ENCODE measurements at regions not wholly inside any gene's neighbourhood (a gene's known extent, or its start where the extent isn't known, plus 50 kb on each side); places are given as distances from the start of the nearest gene placed in this dataset.

GRCh38 chr5:120841830-120842229 lies 377.7 kb downstream of the PRR16 start (continued):
- no peak for TF ChIP-seq ZNF362 (tag by site-specific recombination; IDR thresholded peaks at IDR 0.05)
- no peak for TF ChIP-seq ZNF416 (tag by site-specific recombination; IDR thresholded peaks at IDR 0.05)
- TF ChIP-seq ZBTB21 (tag by site-specific recombination; IDR thresholded peaks at IDR 0.05): no peak
- no peak for TF ChIP-seq TSHZ1 (tag by site-specific recombination; IDR thresholded peaks at IDR 0.05; ENCODE audit: borderline replicate concordance)
- TF ChIP-seq HIC1 (tag by site-specific recombination; IDR thresholded peaks at IDR 0.05): no peak
- TF ChIP-seq ZSCAN4 (tag by site-specific recombination; IDR thresholded peaks at IDR 0.05): no peak
- TF ChIP-seq ZBTB17 (tag by site-specific recombination; IDR thresholded peaks at IDR 0.05): no peak
- no peak for TF ChIP-seq PRDM1 (tag by site-specific recombination; IDR thresholded peaks at IDR 0.05)
- TF ChIP-seq ZNF169 (tag by site-specific recombination; IDR thresholded peaks at IDR 0.05): no peak

- no peaks in the 10 kb centered on the region for H3K4me1 ChIP-seq (ENCODE audit: control insufficient read depth, insufficient read depth, low read length)
- H3K9me3 ChIP-seq (ENCODE audit: control insufficient read depth, insufficient read depth, low read depth, low read length): no peaks in the 10 kb centered on the region
- no peaks in the 10 kb centered on the region for H3K36me3 ChIP-seq (ENCODE audit: control insufficient read depth in 2 of 2, insufficient read depth in 1 of 2, low read length in 2 of 2)
- H3K27ac ChIP-seq (ENCODE audit: extremely low read depth, low read depth, low read length): no peak overlapping the region
- ChIA-PET CTCF (no interaction called here), POLR2A (no interaction called here)
- no peak overlapping the region for H3K4me3 ChIP-seq (ENCODE audit: low read depth, low read length)
- TF ChIP-seq ZNF211 (tag by site-specific recombination; IDR thresholded peaks at IDR 0.05; ENCODE audit: low read depth) (no peak), ZNF354C (tag by site-specific recombination; IDR thresholded peaks at IDR 0.05; ENCODE audit: borderline replicate concordance, low read depth) (no peak), ZFP3 (tag by site-specific recombination; IDR thresholded peaks at IDR 0.05; ENCODE audit: low read depth) (no peak), ZNF600 (tag by site-specific recombination; IDR thresholded peaks at IDR 0.05) (no peak), ZNF146 (tag by site-specific recombination; IDR thresholded peaks at IDR 0.05) (no peak), ZNF16 (tag by site-specific recombination; IDR thresholded peaks at IDR 0.05; ENCODE audit: low read depth) (no peak), OVOL3 (tag by site-specific recombination; IDR thresholded peaks at IDR 0.05) (no peak), ZNF791 (tag by site-specific recombination; IDR thresholded peaks at IDR 0.05) (no peak), ZNF76 (tag by site-specific recombination; IDR thresholded peaks at IDR 0.05; ENCODE audit: borderline replicate concordance, low read depth) (no peak), HOXC10 (CRISPR knock-in tag; IDR thresholded peaks at IDR 0.05) (no peak), ZNF37A (tag by site-specific recombination; IDR thresholded peaks at IDR 0.05) (no peak), HOXD13 (CRISPR knock-in tag; IDR thresholded peaks at IDR 0.05; ENCODE audit: borderline replicate concordance) (no peak), YY1 (tag by site-specific recombination; IDR thresholded peaks at IDR 0.05) (no peak), ZNF133 (tag by site-specific recombination; IDR thresholded peaks at IDR 0.05) (no peak), ZNF302 (tag by site-specific recombination; IDR thresholded peaks at IDR 0.05; ENCODE audit: low read depth) (no peak), ZNF24 (tag by site-specific recombination; IDR thresholded peaks at IDR 0.05) (no peak), ZNF148 (tag by site-specific recombination; IDR thresholded peaks at IDR 0.05; ENCODE audit: borderline replicate concordance) (no peak)
Observed at GRCh38 chr5:120843390-120843980, 379.4 kb downstream of the PRR16 start.
